ENCODE measurements at regions not wholly inside any gene's neighbourhood (a gene's known extent, or its start where the extent isn't known, plus 50 kb on each side); places are given as distances from the start of the nearest gene placed in this dataset.

DNA sequence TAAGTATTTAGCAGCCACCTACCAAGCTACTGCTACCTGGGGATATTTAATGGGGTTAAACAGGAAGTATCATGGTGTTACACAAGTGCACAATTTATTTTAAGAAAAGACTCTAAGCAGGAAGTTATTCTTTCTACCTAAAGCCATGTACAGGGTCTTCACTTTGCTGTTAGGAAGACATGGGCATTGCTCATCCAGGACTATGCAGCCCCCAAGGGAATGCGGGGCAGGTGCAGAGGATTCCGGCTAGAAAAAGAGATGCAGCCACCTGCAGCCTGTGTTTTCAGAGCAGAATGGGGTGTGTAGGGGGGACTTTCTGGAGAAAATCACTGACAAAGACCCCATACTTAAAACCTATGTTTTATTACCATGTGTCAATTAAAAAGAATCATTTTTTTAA, 399.1 kb upstream of the NOX3 start:
- H4K20me1 ChIP-seq (ENCODE audit: insufficient read depth, low read length) = no peaks in the 10 kb centered on the region
- ChIA-PET POLR2A (ENCODE audit: unreplicated experiment) (no interaction called here), CTCF (no interaction called here)
- no peak overlapping the region for H3K27ac ChIP-seq (ENCODE audit: insufficient read depth, low read length)
- no peak overlapping the region for H2BK120ac ChIP-seq (ENCODE audit: low read depth, low read length)
- no peak overlapping the region for H3K18ac ChIP-seq (ENCODE audit: low read depth, low read length)
- dilution Hi-C loops (cut with HindIII; ENCODE audit: low sequenced_read_pairs, unreplicated experiment) = no loop called here
- H2AFZ ChIP-seq (replicated peaks; ENCODE audit: low read length, poor library complexity) = no peak overlapping the region
- no TSS peak for BruUV-seq (replicated peaks)
- intact Hi-C loops (cut with micrococcal nuclease) = no loop called here
- ATAC-seq (ENCODE audit: low read depth) (no peak), DNase-seq (no peak)
- no peak overlapping the region for H4K5ac ChIP-seq (ENCODE audit: low read depth, low read length)
- no peak overlapping the region for H3K4ac ChIP-seq (ENCODE audit: low read depth, low read length)
- H2BK15ac ChIP-seq (ENCODE audit: low read depth, low read length) = no peak overlapping the region
- no peak overlapping the region for H3K9ac ChIP-seq (ENCODE audit: low read depth, low read length)
- no peak overlapping the region for H3K4me3 ChIP-seq (ENCODE audit: insufficient read depth, low read depth, low read length)
- H3K4me2 ChIP-seq (ENCODE audit: low read depth, low read length) = no peak overlapping the region
- no peaks in the 10 kb centered on the region for H3K9me3 ChIP-seq (ENCODE audit: control insufficient read depth, insufficient read depth, low read length)
- H2BK5ac ChIP-seq (ENCODE audit: low read depth, low read length, poor library complexity, severe bottlenecking) = no peak overlapping the region
- no peak overlapping the region for H3K23ac ChIP-seq (ENCODE audit: low read depth, low read length)
- H3K27me3 ChIP-seq (ENCODE audit: control insufficient read depth, insufficient read depth, low read length) = no peaks in the 10 kb centered on the region
- H3K9me1 ChIP-seq (ENCODE audit: insufficient read depth, low read length) = 0 out of 2 replicates have a peak, but pooled peaks cover 3% of the 10 kb centered on the region
- H3K79me1 ChIP-seq (ENCODE audit: low read depth in 1 of 2, low read length in 2 of 2) = no peaks in the 10 kb centered on the region
- no peak overlapping the region for H2AK9ac ChIP-seq (replicated peaks; ENCODE audit: low read depth, low read length, poor library complexity)
- no peak overlapping the region for H2BK20ac ChIP-seq (ENCODE audit: low read depth, low read length)
- no peak for TF ChIP-seq BHLHE40 (IDR thresholded peaks at IDR 0.05; ENCODE audit: low read depth, low read length)
- no peak for TF ChIP-seq CTCF (conservative IDR thresholded peaks at IDR 0.05; ENCODE audit: low read depth, low read length)
- TF ChIP-seq MXI1 (IDR thresholded peaks at IDR 0.05; ENCODE audit: borderline replicate concordance, low read depth, low read length) = no peak
- no peak for TF ChIP-seq RAD21 (IDR thresholded peaks at IDR 0.05; ENCODE audit: low read length)
- no peak for TF ChIP-seq FOS (IDR thresholded peaks at IDR 0.05; ENCODE audit: low read depth, low read length)
- TF ChIP-seq RFX5 (IDR thresholded peaks at IDR 0.05; ENCODE audit: low read depth, low read length) = no peak
- no peak for TF ChIP-seq NFE2L2 (IDR thresholded peaks at IDR 0.05; ENCODE audit: low read depth, low read length)
- no peak for TF ChIP-seq MAZ (IDR thresholded peaks at IDR 0.05; ENCODE audit: borderline replicate concordance, low read depth, low read length)
- no peak for TF ChIP-seq USF2 (IDR thresholded peaks at IDR 0.05; ENCODE audit: low read depth, low read length)
- TF ChIP-seq RCOR1 (IDR thresholded peaks at IDR 0.05; ENCODE audit: insufficient replicate concordance, low read length) = no peak
- TF ChIP-seq POLR2A (IDR thresholded peaks at IDR 0.05; ENCODE audit: low read depth, low read length) = no peak
- no peak overlapping the region for H4K8ac ChIP-seq (ENCODE audit: low read depth in 2 of 2, low read length in 2 of 2)
- H3K36me3 ChIP-seq (ENCODE audit: control insufficient read depth, insufficient read depth, low read length) = no peaks in the 10 kb centered on the region
- H2AK5ac ChIP-seq (ENCODE audit: low read depth, low read length) = no peak overlapping the region
- no peak overlapping the region for H3K14ac ChIP-seq (replicated peaks; ENCODE audit: low read depth, low read length)
- no CpG with 5 or more reads among the region's 2 CpGs for WGBS, 2 experiments (ENCODE audit: extremely low coverage in 2 of 2, insufficient read length in 1 of 2)
- H3K4me1 ChIP-seq (ENCODE audit: control insufficient read depth, insufficient read depth, low read length) = no peaks in the 10 kb centered on the region
- in situ Hi-C loops (cut with MboI; ENCODE audit: low sequenced_read_pairs) = no loop called here
- no peak overlapping the region for H4K91ac ChIP-seq (ENCODE audit: insufficient read depth, low read depth, low read length)
- no peak overlapping the region for H3K56ac ChIP-seq (ENCODE audit: extremely low read depth, insufficient read depth, low read length)
